ENCODE measurements at regions not wholly inside any gene's neighbourhood (a gene's known extent, or its start where the extent isn't known, plus 50 kb on each side); places are given as distances from the start of the nearest gene placed in this dataset.
"Not testable (repeated sequence)": the region's sequence is repeated elsewhere in the genome, so short reads cannot be mapped to it uniquely, and the experiment has no call there.

GRCh38 chr5:38615981-38616451 lies 59.6 kb upstream of the LIFR start:
- TF ChIP-seq CTCF (IDR thresholded peaks at IDR 0.05): no peak
- H3K27ac ChIP-seq: no peak overlapping the region
- no peak overlapping the region for H3K4me3 ChIP-seq
- DNase-seq (ENCODE audit: low spot score): no peak

DNA sequence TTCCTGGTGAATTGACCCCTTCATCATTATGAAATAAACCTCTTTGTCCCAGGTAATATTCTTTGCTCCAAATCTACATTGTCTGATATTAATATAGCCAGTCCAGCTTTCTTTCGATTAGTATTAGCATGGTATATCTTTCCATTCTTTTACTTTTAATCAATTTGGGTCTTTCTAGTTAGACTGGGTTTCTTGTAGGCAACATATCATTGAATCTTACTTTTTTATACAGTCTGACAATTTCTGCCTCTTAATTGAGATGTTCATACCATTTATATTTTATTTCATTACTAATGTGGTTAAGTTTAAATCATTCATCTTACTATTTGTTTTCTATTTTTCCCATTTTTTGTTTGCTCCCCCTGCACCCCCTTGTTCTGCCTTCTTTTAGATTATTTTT lies 61.7 kb upstream of the LIFR start:
- TF ChIP-seq CTCF (IDR thresholded peaks at IDR 0.05): no peak
- Histone ChIP-seq H3K27ac (no peak overlapping the region), H3K4me3 (no peak overlapping the region)
- no peak for DNase-seq (ENCODE audit: low spot score)

DNA sequence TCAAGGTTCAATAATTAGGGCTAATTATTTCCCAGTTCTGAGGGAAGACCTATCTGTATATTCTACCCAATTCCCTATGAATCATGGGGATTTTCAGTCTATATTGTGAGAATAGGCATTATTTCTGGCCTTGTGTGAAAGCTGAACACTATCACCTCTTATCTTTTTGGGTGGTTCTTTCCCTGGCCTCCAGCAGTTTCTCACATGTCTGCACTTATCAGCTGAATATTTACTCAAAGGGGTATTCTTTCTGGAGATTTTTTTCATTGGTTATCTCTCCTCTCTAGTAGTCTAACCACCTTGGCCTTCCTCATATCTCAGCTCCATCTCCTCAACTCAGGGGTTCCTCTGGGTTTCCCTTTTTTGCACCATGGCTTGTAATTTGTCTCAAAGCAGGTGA lies 64.9 kb upstream of the LIFR start:
- TF ChIP-seq CTCF (IDR thresholded peaks at IDR 0.05): no peak
- DNase-seq (ENCODE audit: low spot score): no peak
- no peak overlapping the region for H3K27ac ChIP-seq
- H3K4me3 ChIP-seq: no peak overlapping the region

GRCh38 chr5:38621840-38622437 lies 65.5 kb upstream of the LIFR start:
- DNase-seq (ENCODE audit: low spot score): no peak
- Histone ChIP-seq H3K4me3 (no peak overlapping the region), H3K27ac (no peak overlapping the region)
- TF ChIP-seq CTCF (IDR thresholded peaks at IDR 0.05): no peak

DNA sequence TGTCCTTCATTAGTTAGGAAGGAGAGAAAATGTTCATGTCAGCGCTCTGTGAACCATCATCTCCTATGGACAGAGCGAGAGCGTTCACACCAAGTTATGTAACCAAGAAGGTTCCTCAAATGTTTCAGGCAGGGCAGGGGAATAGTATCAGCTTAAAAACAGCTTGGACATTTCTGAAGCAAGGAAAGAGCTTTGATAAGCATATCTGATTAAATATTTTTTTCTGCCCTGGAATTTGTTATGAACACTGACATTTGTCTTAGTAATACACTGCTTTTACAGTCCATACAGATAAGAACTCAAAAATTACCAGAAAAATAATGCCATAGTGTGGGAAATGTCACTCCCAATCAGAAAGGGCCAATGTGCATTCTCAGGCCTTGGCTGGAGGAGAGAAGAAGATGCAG lies 66.3 kb upstream of the LIFR start:
- TF ChIP-seq CTCF (IDR thresholded peaks at IDR 0.05): no peak
- Histone ChIP-seq H3K4me3 (no peak overlapping the region), H3K27ac (no peak overlapping the region)
- no peak for DNase-seq (ENCODE audit: low spot score)

DNA sequence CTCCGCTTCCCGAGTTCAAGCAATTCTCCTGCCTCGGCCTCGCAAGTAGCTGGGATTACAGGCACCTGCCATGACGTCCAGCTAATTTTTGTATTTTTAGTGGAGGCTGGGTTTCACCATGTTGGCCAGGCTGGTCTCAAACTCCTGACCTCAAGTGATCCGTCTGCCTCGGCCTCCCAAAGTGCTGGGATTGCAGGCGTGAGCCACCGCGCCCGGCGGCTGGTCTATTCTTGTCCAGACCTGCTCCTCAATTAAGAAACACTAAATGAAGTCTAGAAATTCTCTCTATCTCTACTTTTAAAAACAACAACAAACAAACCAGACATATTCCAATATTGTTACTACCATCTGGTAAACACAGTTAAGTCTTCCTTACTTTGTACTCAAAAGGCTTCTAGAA lies 68.1 kb upstream of the LIFR start:
- DNase-seq (ENCODE audit: low spot score); H3K4me3 ChIP-seq: not testable (repeated sequence)

DNA sequence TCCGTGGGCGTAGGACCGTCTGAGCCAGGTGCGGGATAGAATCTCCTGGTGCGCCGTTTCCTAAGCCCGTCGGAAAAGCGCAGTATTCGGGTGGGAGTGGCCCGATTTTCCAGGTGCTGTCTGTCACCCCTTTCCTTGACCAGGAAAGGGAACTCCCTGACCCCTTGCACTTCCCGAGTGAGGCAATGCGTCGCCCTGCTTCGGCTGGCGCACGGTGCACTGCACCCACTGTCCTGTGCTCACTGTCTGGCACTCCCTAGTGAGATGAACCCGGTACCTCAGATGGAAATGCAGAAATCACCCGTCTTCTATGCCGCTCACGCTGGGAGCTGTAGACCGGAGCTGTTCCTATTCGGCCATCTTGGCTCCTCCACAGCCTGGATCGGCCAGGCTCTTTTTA lies 74.9 kb upstream of the LIFR start:
- H3K4me3 ChIP-seq; H3K27ac ChIP-seq; DNase-seq (ENCODE audit: low spot score): not testable (repeated sequence)

More for the DNA sequence above, 68.1 kb upstream of the LIFR start:
- not testable (repeated sequence) for H3K27ac ChIP-seq

DNA sequence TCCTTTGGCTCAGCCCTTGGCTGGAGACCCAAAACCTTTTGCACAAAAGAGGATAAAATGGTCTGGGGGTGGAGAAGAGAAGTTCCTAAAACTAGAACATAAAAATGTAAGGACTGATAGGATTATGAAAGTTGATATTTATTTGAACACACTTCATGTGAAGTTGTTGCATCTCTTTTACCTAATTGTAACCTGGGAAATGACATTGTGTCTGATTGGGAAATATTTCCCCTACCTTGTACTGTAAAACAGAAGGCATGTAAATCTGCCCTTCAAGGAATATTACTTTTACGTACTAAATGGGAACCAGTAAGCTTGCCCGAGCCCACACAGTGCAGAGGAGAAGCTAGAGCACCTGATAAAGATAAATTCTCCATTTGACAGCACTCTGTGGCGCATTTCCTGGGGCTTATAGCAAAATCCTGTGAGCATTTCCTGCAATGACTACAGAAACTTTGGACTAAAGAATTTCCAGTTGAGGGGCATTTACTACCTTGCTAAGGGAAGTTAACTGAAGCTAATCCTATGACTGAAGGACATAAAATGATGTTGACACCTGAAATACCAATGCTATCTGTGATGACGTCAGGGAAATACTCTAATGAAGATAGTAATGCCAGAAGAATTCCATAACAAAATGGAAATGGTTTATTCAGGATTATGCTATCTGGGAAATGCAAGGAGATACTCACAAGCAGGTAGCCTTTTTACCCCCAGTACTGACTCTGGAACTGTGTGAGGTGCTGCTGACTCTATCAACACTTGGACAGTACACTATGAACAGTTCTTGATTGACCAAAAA lies 78.3 kb upstream of the LIFR start:
- H3K27ac ChIP-seq: no peak overlapping the region
- no peak for TF ChIP-seq CTCF (IDR thresholded peaks at IDR 0.05)
- DNase-seq (ENCODE audit: low spot score): no peak
- no peak overlapping the region for H3K4me3 ChIP-seq
